SK-N-SH (cell line): ENCODE measurements at regions not wholly inside any gene's neighbourhood (a gene's known extent, or its start where the extent isn't known, plus 50 kb on each side); places are given as distances from the start of the nearest gene placed in this dataset.

Experiments used
- CHD2 ChIP-seq: fragments of 150-350 bp; IDR thresholded peaks from 2 replicates; pipeline ENCODE4 v1.6.1; 2018; ENCODE audit warnings: low read length; ENCODE audit not compliant: partially characterized antibody
- NFIC ChIP-seq: IDR thresholded peaks from 2 replicates; pipeline ENCODE4 v1.4.0; 2012; ENCODE audit warnings: borderline replicate concordance
- NRF1 ChIP-seq: IDR thresholded peaks from 2 replicates; pipeline ENCODE4 v1.6.1; 2012; ENCODE audit warnings: low read depth, mild to moderate bottlenecking, low read length
- TF ChIP-seq, protein P1 (sequence below): fragments of 200-600 bp; sonication (generic); IDR thresholded peaks from 2 replicates; pipeline ENCODE4 v1.6.1; 2017; ENCODE audit warnings: antibody characterized with exemption, mild to moderate bottlenecking, moderate library complexity
- TF ChIP-seq, protein P2 (sequence below): IDR thresholded peaks from 2 replicates; pipeline ENCODE4 v1.4.0; 2012; ENCODE audit warnings: low read depth, borderline replicate concordance

DNA sequence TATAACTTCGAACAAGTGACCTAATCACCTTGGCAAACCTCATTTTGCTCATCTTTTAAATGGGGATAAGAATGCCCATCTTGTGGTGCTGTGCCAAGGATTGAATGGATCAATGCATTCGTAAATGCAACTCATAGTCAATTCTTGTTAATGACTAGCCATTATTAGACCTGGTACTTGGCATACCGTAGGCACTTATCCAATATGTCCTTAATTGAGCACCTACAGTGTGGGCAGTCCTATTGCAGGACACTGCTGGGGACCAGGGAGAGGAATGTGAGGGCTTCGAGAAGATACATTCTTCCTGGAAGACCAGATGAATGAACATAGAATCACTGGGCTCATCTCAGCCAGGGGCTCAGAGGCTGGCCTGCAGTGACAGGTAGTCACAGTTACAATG lies 177.2 kb upstream of the TLE3 start:
- no peak for TF ChIP-seq NFIC
- TF ChIP-seq, protein P1, sequence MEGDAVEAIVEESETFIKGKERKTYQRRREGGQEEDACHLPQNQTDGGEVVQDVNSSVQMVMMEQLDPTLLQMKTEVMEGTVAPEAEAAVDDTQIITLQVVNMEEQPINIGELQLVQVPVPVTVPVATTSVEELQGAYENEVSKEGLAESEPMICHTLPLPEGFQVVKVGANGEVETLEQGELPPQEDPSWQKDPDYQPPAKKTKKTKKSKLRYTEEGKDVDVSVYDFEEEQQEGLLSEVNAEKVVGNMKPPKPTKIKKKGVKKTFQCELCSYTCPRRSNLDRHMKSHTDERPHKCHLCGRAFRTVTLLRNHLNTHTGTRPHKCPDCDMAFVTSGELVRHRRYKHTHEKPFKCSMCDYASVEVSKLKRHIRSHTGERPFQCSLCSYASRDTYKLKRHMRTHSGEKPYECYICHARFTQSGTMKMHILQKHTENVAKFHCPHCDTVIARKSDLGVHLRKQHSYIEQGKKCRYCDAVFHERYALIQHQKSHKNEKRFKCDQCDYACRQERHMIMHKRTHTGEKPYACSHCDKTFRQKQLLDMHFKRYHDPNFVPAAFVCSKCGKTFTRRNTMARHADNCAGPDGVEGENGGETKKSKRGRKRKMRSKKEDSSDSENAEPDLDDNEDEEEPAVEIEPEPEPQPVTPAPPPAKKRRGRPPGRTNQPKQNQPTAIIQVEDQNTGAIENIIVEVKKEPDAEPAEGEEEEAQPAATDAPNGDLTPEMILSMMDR: no peak
- no peak for TF ChIP-seq CHD2
- TF ChIP-seq, protein P2, sequence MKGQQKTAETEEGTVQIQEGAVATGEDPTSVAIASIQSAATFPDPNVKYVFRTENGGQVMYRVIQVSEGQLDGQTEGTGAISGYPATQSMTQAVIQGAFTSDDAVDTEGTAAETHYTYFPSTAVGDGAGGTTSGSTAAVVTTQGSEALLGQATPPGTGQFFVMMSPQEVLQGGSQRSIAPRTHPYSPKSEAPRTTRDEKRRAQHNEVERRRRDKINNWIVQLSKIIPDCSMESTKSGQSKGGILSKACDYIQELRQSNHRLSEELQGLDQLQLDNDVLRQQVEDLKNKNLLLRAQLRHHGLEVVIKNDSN: no peak
- TF ChIP-seq NRF1: no peak
